GM12878 (cell line): ENCODE measurements at regions not wholly inside any gene's neighbourhood (a gene's known extent, or its start where the extent isn't known, plus 50 kb on each side); places are given as distances from the start of the nearest gene placed in this dataset.

Source experiments
- ASH2L ChIP-seq: fragments of 300-600, 200-600 bp; sonication (generic); IDR thresholded peaks from 2 replicates; pipeline ENCODE4 v1.6.1; 2017; ENCODE audit warnings: low read depth, mild to moderate bottlenecking, borderline replicate concordance
- ATF2 ChIP-seq: IDR thresholded peaks from 2 replicates; pipeline ENCODE4 v1.6.1; 2012; ENCODE audit warnings: low read length, inconsistent platforms
- HSF1 ChIP-seq: fragments of 150-350 bp; IDR thresholded peaks from 2 replicates; pipeline ENCODE4 v1.6.1; 2014; ENCODE audit warnings: mild to moderate bottlenecking, low read depth, low read length
- RB1 ChIP-seq: fragments of 450-650 bp; formaldehyde crosslinking; IDR thresholded peaks from 2 replicates; pipeline ENCODE4 v1.6.1; 2017; ENCODE audit warnings: mild to moderate bottlenecking, borderline replicate concordance
- STAT3 ChIP-seq: IDR thresholded peaks from 2 replicates; pipeline ENCODE4 v1.6.1; 2011; ENCODE audit warnings: low read depth, low read length, improper control_type of control experiment
- SUZ12 ChIP-seq: fragments of 200-600 bp; sonication (generic); IDR thresholded peaks from one replicate; pipeline ENCODE4 v1.6.1; 2018; ENCODE audit warnings: antibody characterized with exemption, mild to moderate bottlenecking; ENCODE audit not compliant: unreplicated experiment
- USF2 ChIP-seq: IDR thresholded peaks from 2 replicates; pipeline ENCODE4 v1.6.1; 2011; ENCODE audit warnings: low read depth, low read length, improper control_type of control experiment, borderline replicate concordance
- ZBTB4 ChIP-seq: fragments of 450-650 bp; formaldehyde crosslinking; IDR thresholded peaks from 2 replicates; pipeline ENCODE4 v1.4.0; 2022; ENCODE audit warnings: mild to moderate bottlenecking, moderate library complexity

GRCh38 chr3:134300520-134300919 lies 49.9 kb upstream of the RYK start (continued):
- TF ChIP-seq ZBTB4 (CRISPR knock-in tag) (no peak), RB1 (no peak), STAT3 (no peak), ASH2L (no peak), USF2 (no peak), SUZ12 (no peak), ATF2 (no peak), HSF1 (no peak)
